ENCODE measurements at regions not wholly inside any gene's neighbourhood (a gene's known extent, or its start where the extent isn't known, plus 50 kb on each side); places are given as distances from the start of the nearest gene placed in this dataset.

DNA sequence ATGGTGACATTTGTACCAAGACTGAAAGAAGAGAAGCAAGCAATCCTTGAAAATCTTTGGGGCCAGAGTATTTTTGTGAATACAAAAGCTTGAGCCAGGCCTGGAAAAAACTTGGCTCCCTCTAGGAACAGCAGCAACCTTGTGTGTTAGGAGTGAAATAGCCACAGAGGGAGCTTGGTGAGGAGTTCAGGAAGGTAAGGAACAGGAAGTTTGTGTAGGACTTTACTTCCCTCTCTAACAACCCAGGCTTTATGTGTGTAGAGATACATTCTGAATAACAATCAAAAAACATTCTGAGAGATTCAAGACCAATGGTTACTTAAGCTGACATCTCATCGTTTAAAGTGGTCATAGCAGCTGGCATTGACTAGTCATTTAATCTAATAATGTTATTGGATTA is 668.5 kb downstream of the PCDH18 start:
- no peak for TF ChIP-seq POLR2A (IDR thresholded peaks at IDR 0.05)
- no peak for TF ChIP-seq CTCF (IDR thresholded peaks at IDR 0.05)
